ENCODE measurements at regions not wholly inside any gene's neighbourhood (a gene's known extent, or its start where the extent isn't known, plus 50 kb on each side); places are given as distances from the start of the nearest gene placed in this dataset.

- peak overlapping the region; percentile 24 to 59 (median 46) for H3K4me3 ChIP-seq
- 2 to 3% methylated on average over 15 to 16 of the region's 44 CpGs for WGBS, 2 donors
- H3K9me3 ChIP-seq: no peaks in the 10 kb centered on the region
- intact Hi-C loops (cut with DNase I): no loop called here
- no peaks in the 10 kb centered on the region for H3K36me3 ChIP-seq
- DNase-seq: no peak
- peaks cover 3 to 19% (median 6%) of the 10 kb centered on the region in 3 donors for H3K4me1 ChIP-seq
- H3K27ac ChIP-seq: peak overlapping the region in 3 of 4 donors; percentile 35 to 63 (median 43)
- no peak for TF ChIP-seq CTCF (IDR thresholded peaks at IDR 0.05)
- TF ChIP-seq POLR2A (IDR thresholded peaks at IDR 0.05): no peak
- peaks cover 0 to 40% (median 0%) of the 10 kb centered on the region in 4 donors for H3K27me3 ChIP-seq
Measured at GRCh38 chr6:125363039-125363823, 61.5 kb upstream of the HDDC2 start.

- TF ChIP-seq CTCF (IDR thresholded peaks at IDR 0.05) (no peak), POLR2A (IDR thresholded peaks at IDR 0.05) (no peak)
- no peaks in the 10 kb centered on the region for H3K9me3 ChIP-seq
- H3K4me1 ChIP-seq: peaks cover 3 to 19% (median 6%) of the 10 kb centered on the region in 3 donors
- H3K4me3 ChIP-seq: peak overlapping the region; percentile 24 to 59 (median 46)
- H3K36me3 ChIP-seq: no peaks in the 10 kb centered on the region
- DNase-seq: no peak
- intact Hi-C loops (cut with DNase I): no loop called here
- 34 to 51% methylated on average over 5 to 8 of the region's 9 CpGs for WGBS, 2 donors
- H3K27me3 ChIP-seq: peaks cover 0 to 40% (median 0%) of the 10 kb centered on the region in 4 donors
- peak overlapping the region in 3 of 4 donors; percentile 35 to 63 (median 43) for H3K27ac ChIP-seq
Measured at GRCh38 chr6:125363824-125364165, 62.0 kb upstream of the HDDC2 start.

- no peak overlapping the region for H3K4me3 ChIP-seq
- no peaks in the 10 kb centered on the region for H3K9me3 ChIP-seq
- peaks cover 3 to 14% (median 6%) of the 10 kb centered on the region in 3 donors for H3K4me1 ChIP-seq
- TF ChIP-seq CTCF (IDR thresholded peaks at IDR 0.05): no peak
- TF ChIP-seq POLR2A (IDR thresholded peaks at IDR 0.05): no peak
- H3K36me3 ChIP-seq: no peaks in the 10 kb centered on the region
- peaks cover 0 to 36% (median 0%) of the 10 kb centered on the region in 4 donors for H3K27me3 ChIP-seq
- no peak overlapping the region for H3K27ac ChIP-seq
- no peak for DNase-seq
- 82 to 84% methylated on average over 5 of the region's 5 CpGs for WGBS, 2 donors
- intact Hi-C loops (cut with DNase I): no loop called here
Measured at GRCh38 chr6:125365230-125365629, 63.5 kb upstream of the HDDC2 start.

- H3K36me3 ChIP-seq: no peaks in the 10 kb centered on the region
- H3K4me1 ChIP-seq: peaks cover 3 to 14% (median 6%) of the 10 kb centered on the region in 3 donors
- DNase-seq: no peak
- TF ChIP-seq CTCF (IDR thresholded peaks at IDR 0.05) (no peak), POLR2A (IDR thresholded peaks at IDR 0.05) (no peak)
- intact Hi-C loops (cut with DNase I): no loop called here
- no peak overlapping the region for H3K27ac ChIP-seq
- no peak overlapping the region for H3K4me3 ChIP-seq
- 86 to 93% methylated on average over 3 of the region's 3 CpGs for WGBS, 2 donors
- H3K27me3 ChIP-seq: peaks cover 0 to 32% (median 0%) of the 10 kb centered on the region in 4 donors
- H3K9me3 ChIP-seq: no peaks in the 10 kb centered on the region
Measured at GRCh38 chr6:125367036-125367782, 65.4 kb upstream of the HDDC2 start.

GRCh38 chr6:125370343-125370742 lies 68.6 kb upstream of the HDDC2 start:
- Histone ChIP-seq H3K27me3 (peaks cover 0 to 4% (median 0%) of the 10 kb centered on the region in 4 donors), H3K4me1 (no peaks in the 10 kb centered on the region), H3K4me3 (no peak overlapping the region), H3K36me3 (no peaks in the 10 kb centered on the region), H3K27ac (no peak overlapping the region), H3K9me3 (no peaks in the 10 kb centered on the region)
- intact Hi-C loops (cut with DNase I): no loop called here
- no peak for DNase-seq
- 56 to 58% methylated on average over 6 to 8 of the region's 8 CpGs for WGBS, 2 donors
- TF ChIP-seq CTCF (IDR thresholded peaks at IDR 0.05): no peak
- TF ChIP-seq POLR2A (IDR thresholded peaks at IDR 0.05): no peak
